BE2C (cell line): ENCODE measurements at regions not wholly inside any gene's neighbourhood (a gene's known extent, or its start where the extent isn't known, plus 50 kb on each side); places are given as distances from the start of the nearest gene placed in this dataset.

Experiments
- DNase-seq: peaks from one replicate; pipeline ENCODE4 v3.0.0-alpha.2; 2020
- H3K27me3 ChIP-seq: fragments of 250-450 bp; sonication (Bioruptor Pico); 2 replicates; pipeline ENCODE4 v1.5.1; 2020; ENCODE audit warnings: mild to moderate bottlenecking
- H3K36me3 ChIP-seq: fragments of 250-450 bp; sonication (Bioruptor Pico); 2 replicates; pipeline ENCODE4 v1.5.1; 2020; ENCODE audit warnings: mild to moderate bottlenecking
- H3K4me1 ChIP-seq: fragments of 250-450 bp; sonication (Bioruptor Pico); 2 replicates; pipeline ENCODE4 v1.5.1; 2020
- H3K4me3 ChIP-seq: 2 replicates; pipeline ENCODE4 v1.5.1; 2011; ENCODE audit warnings: low read depth, low read length
- H3K9me3 ChIP-seq: fragments of 250-450 bp; sonication (Bioruptor Pico); 2 replicates; pipeline ENCODE4 v1.5.1; 2020
- CTCF ChIP-seq: IDR thresholded peaks from 2 replicates; pipeline ENCODE4 v1.5.1; 2012; ENCODE audit warnings: mild to moderate bottlenecking, low read depth, low read length

DNA sequence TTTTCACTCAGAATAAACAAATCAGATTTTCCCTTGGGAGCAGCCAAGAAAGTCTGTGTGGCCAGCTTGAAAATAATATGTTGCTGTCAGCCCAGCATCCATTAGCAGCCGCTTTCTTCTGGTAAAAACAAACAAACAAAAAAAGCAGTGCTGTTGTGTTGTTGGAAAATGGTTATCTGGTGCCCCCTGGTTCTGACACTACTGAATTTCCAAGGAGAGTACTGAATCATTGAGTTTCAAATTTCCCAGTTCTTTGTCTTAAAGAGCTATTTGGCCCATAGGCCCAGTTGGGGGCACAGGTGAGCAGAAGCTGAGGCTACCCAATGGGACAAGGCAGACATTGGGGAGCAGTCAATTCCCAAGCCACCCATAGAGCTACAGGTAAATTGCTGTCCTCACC, 995.9 kb downstream of the UQCRFS1 start:
- H3K9me3 ChIP-seq: no peaks in the 10 kb centered on the region; the same call in 1 of the 2 replicates
- H3K27me3 ChIP-seq: no peaks in the 10 kb centered on the region
- TF ChIP-seq CTCF: no peak
- no peak for DNase-seq
- no peak overlapping the region for H3K4me3 ChIP-seq
- no peaks in the 10 kb centered on the region for H3K36me3 ChIP-seq
- H3K4me1 ChIP-seq: no peaks in the 10 kb centered on the region

- H3K4me3 ChIP-seq: no peak overlapping the region
- DNase-seq: no peak
- no peak for TF ChIP-seq CTCF
- H3K4me1 ChIP-seq: no peaks in the 10 kb centered on the region
- H3K9me3 ChIP-seq: no peaks in the 10 kb centered on the region
- no peaks in the 10 kb centered on the region for H3K27me3 ChIP-seq
- no peaks in the 10 kb centered on the region for H3K36me3 ChIP-seq
Observed at GRCh38 chr19:28213470-28214082, 999.4 kb downstream of the UQCRFS1 start.

DNA sequence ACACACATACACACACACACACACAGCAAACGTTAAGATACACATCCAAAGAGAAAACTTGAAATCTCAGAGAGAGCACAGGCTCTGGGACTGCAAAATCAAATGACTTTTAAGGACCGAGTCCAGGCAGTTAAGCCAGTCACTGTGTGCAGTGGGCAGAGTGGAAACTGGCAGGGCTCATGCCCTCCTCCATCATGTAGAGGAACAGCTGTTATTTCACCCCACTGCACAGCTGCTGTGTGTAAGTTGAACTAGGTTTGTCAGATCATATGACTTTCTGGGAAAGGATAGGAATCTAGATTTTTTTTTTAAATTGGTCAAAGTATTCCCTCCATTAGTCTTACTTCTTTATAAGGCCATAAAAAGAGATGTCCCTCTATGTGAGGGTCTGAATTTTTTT, 1002.1 kb downstream of the UQCRFS1 start:
- Histone ChIP-seq H3K9me3 (no peaks in the 10 kb centered on the region), H3K4me1 (no peaks in the 10 kb centered on the region), H3K27me3 (no peaks in the 10 kb centered on the region), H3K36me3 (no peaks in the 10 kb centered on the region), H3K4me3 (no peak overlapping the region)
- DNase-seq: no peak
- TF ChIP-seq CTCF: no peak

DNA sequence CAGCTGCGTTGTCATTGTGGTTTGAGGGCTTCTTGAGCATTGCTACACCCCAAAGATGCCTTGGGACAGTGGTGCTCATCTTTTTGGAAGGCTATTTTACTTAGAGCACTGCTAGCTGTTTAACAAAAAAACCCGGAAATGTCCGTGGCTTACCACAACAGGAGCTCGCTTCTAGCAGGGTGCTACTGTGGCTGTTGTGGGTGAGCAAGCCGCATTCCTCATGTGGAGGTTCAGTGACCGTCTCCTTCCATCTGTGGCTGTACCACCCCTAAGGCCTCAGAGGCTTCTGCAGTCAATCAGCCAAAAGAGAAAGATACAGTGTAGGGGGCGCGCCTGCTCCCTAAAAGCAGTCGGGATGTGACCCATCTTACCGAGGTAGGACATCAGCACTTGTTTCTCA, 1004.2 kb downstream of the UQCRFS1 start:
- no peaks in the 10 kb centered on the region for H3K36me3 ChIP-seq
- no peaks in the 10 kb centered on the region for H3K27me3 ChIP-seq
- TF ChIP-seq CTCF: no peak
- DNase-seq: no peak
- H3K4me1 ChIP-seq: no peaks in the 10 kb centered on the region
- no peaks in the 10 kb centered on the region for H3K9me3 ChIP-seq
- no peak overlapping the region for H3K4me3 ChIP-seq

- Histone ChIP-seq H3K9me3 (no peaks in the 10 kb centered on the region), H3K4me3 (no peak overlapping the region), H3K27me3 (no peaks in the 10 kb centered on the region), H3K36me3 (no peaks in the 10 kb centered on the region), H3K4me1 (no peaks in the 10 kb centered on the region)
- no peak for DNase-seq
- TF ChIP-seq CTCF: no peak
Observed at GRCh38 chr19:28207244-28207643, 1005.7 kb downstream of the UQCRFS1 start.

GRCh38 chr19:28201462-28201943, 1011.4 kb downstream of the UQCRFS1 start:
- no peaks in the 10 kb centered on the region for H3K27me3 ChIP-seq
- H3K4me1 ChIP-seq: no peaks in the 10 kb centered on the region
- TF ChIP-seq CTCF: no peak
- DNase-seq: no peak
- H3K4me3 ChIP-seq: no peak overlapping the region
- peaks cover 7% of the 10 kb centered on the region for H3K9me3 ChIP-seq
- no peaks in the 10 kb centered on the region for H3K36me3 ChIP-seq
